Neutrophil (primary cell): ENCODE measurements at regions not wholly inside any gene's neighbourhood (a gene's known extent, or its start where the extent isn't known, plus 50 kb on each side); places are given as distances from the start of the nearest gene placed in this dataset.

ENCODE experiments used
- H3K27ac ChIP-seq: fragments of 200-600 bp; sonication (generic); 2 replicates; pipeline ENCODE4 v1.5.1; 2016; ENCODE audit warnings: mild to moderate bottlenecking, moderate library complexity
- H3K27me3 ChIP-seq: fragments of 200-600 bp; sonication (generic); 2 replicates; pipeline ENCODE4 v1.6.0; 2016; ENCODE audit warnings: mild to moderate bottlenecking
- H3K36me3 ChIP-seq: fragments of 200-600 bp; sonication (generic); 2 replicates; pipeline ENCODE4 v1.5.1; 2017
- H3K4me1 ChIP-seq, 2 experiments: fragments of 200-600 bp in 1 of 2; sonication (generic) in 1 of 2; 1 replicate in 1 of 2; 2 replicates in 1 of 2; pipeline versions ENCODE4 v1.5.1 to v1.6.1; 2013 to 2016; ENCODE audit warnings: low read depth in 1 of 2, low read length in 1 of 2, mild to moderate bottlenecking in 1 of 2, moderate library complexity in 1 of 2; ENCODE audit not compliant: control insufficient read depth in 1 of 2, insufficient read depth in 1 of 2
- H3K4me3 ChIP-seq, 2 experiments: fragments of 200-600 bp in 1 of 2; sonication (generic) in 1 of 2; 1 replicate in 1 of 2; 2 replicates in 1 of 2; pipeline ENCODE4 v1.5.1; 2013 to 2016; ENCODE audit warnings: low read depth in 1 of 2, low read length in 1 of 2, mild to moderate bottlenecking in 1 of 2, moderate library complexity in 1 of 2
- H3K9me3 ChIP-seq: fragments of 200-600 bp; sonication (generic); 2 replicates; pipeline ENCODE4 v1.5.1; 2016
- TF ChIP-seq, protein P1 (sequence below): fragments of 200-600 bp; sonication (generic); IDR thresholded peaks from 2 replicates; pipeline ENCODE4 v1.5.1; 2016; ENCODE audit warnings: antibody characterized with exemption

DNA sequence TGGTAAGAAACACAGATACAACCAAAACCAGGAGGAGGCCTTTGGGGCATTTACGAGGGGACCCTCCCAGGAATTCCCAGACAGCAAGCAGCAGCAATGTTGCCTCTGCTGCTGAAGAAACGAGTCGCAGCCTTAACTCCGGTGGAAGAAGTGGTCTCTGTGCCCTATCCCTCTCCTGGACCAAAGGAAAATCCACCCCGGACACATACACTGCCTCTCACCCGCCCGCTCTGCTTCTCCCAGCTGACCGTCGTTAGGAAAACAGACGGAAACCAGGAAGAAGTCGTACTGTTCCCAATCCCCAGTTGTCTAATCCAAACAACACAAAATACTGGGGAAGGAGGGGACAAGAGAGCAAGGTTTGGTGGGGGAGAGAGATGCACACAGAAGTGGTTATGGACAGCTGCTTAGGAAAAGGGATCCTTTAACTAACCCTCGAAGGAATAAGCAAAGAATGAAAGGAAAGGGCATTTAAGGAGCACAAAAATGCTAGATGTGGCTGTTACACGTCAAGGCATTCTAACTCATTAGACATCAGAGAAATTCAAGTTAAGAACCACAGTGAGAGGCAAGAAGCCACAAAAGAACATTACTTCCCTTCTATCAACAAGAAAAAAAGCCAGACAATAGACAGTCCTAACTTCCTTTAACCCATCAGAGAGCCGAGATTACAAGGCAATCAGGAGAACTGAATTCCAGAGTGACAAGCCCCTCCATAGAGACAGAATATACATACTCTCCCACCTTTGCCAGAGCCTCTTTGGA lies 71.9 kb downstream of the ACTL7B start:
- Histone ChIP-seq H3K27ac (no peak overlapping the region), H3K36me3 (no peaks in the 10 kb centered on the region), H3K27me3 (no peaks in the 10 kb centered on the region), H3K9me3 (no peaks in the 10 kb centered on the region), H3K4me1 (peaks cover 6 to 55% of the 10 kb centered on the region in 2 experiments), H3K4me3 (no peak overlapping the region)
- TF ChIP-seq, protein P1, sequence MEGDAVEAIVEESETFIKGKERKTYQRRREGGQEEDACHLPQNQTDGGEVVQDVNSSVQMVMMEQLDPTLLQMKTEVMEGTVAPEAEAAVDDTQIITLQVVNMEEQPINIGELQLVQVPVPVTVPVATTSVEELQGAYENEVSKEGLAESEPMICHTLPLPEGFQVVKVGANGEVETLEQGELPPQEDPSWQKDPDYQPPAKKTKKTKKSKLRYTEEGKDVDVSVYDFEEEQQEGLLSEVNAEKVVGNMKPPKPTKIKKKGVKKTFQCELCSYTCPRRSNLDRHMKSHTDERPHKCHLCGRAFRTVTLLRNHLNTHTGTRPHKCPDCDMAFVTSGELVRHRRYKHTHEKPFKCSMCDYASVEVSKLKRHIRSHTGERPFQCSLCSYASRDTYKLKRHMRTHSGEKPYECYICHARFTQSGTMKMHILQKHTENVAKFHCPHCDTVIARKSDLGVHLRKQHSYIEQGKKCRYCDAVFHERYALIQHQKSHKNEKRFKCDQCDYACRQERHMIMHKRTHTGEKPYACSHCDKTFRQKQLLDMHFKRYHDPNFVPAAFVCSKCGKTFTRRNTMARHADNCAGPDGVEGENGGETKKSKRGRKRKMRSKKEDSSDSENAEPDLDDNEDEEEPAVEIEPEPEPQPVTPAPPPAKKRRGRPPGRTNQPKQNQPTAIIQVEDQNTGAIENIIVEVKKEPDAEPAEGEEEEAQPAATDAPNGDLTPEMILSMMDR = no peak

DNA sequence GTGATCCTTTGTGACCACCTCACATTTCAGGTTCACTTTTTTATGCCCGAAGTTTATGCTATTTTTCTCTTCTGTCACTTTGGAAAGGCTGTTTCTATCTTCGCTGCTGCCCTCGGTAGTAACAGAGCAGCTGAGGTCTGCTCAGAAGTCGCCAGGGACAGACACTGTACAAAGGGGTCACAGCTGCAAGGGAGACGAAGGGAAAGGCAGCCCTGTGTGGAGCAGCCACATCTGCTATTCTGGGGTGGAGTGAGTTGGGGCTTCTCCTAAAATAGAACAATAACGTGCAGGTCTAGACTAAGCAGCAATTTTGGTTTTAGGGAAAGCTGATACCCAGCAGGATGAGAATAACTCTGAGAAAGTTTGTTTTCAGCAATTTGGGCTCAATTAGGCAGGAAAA lies 72.5 kb downstream of the ACTL7B start:
- Histone ChIP-seq H3K27me3 (no peaks in the 10 kb centered on the region), H3K36me3 (no peaks in the 10 kb centered on the region), H3K9me3 (no peaks in the 10 kb centered on the region), H3K4me3 (no peak overlapping the region), H3K27ac (no peak overlapping the region), H3K4me1 (peaks cover 6 to 55% of the 10 kb centered on the region in 2 experiments)
- TF ChIP-seq, protein P1 = no peak

DNA sequence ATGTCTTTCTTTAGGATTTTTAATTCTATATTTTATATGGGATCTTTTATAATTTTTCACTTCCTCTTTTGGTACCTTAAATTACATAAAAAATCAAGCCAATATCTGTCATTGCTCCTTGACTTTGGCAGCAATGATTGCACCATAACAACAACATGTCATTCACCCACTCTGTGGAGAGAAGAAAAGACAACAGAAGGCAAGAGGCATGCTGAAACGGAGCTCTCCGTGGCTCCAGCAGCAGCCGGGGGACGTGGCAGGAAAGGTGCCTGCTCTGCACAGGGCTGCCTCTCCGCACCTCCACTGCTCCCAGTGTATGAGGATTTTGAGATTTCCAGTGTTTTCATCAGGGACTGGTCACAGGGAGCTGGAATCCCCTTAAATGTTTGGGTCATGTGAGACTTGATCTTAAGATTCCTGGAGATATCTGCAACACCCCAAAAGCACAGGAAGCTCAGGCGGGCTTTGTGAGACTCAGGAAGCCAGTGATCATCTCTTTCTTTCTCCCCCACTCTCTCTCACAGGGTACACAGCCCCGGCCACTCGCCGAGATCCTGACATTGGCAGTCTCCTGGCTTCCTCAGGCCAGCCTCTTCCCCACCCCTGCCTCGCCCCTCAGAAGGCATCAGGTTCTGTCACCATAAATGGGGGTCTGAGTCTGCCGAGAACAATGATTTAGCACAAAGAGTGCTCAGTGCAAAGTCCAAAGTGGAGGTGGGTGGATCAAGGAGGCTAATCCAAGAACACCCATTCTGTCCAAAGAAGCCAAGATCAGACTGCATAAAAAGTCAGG lies 74.6 kb downstream of the ACTL7B start:
- peaks cover 6 to 42% of the 10 kb centered on the region in 2 experiments for H3K4me1 ChIP-seq
- no peaks in the 10 kb centered on the region for H3K27me3 ChIP-seq
- no peak overlapping the region for H3K27ac ChIP-seq
- H3K36me3 ChIP-seq = no peaks in the 10 kb centered on the region
- TF ChIP-seq, protein P1 = no peak
- no peak overlapping the region for H3K4me3 ChIP-seq
- H3K9me3 ChIP-seq = no peaks in the 10 kb centered on the region

DNA sequence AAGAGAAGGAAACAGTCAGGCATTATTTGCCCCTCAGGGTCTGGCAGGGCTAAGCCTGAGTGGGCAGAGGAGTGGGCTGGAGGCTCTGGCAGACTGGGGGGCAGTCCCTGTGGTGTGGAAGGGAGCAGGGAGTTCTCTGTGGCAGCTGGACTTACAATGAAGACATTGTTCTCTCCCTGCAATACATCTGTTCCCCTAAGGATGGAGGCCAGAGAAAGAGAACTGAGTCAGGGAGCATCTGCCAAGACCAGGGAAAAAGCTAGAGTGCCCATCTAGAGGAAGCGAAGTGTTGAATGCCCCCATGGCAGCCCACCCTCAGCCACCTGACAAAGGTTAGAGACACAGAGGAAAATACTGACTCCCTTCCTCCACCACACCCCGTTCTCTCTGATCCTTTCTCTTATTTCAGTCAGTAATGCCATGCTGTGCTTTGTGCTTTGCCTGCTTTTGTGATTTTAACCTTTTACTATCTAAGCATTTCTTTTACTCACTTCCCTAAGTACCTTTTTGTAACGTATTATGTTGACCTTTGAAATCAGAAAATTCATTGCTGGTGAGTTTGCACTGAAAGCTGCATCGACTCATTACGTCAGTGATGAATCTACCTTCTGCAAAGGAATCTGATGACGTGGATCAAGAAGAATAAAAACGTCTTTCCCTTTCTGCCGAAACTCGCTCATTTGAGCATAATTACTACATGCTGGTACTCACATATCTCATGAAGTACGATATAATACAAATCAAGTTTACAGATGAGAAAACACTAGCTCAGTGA lies 76.0 kb downstream of the ACTL7B start:
- Histone ChIP-seq H3K36me3 (no peaks in the 10 kb centered on the region), H3K27me3 (no peaks in the 10 kb centered on the region), H3K4me3 (no peak overlapping the region), H3K9me3 (no peaks in the 10 kb centered on the region), H3K4me1 (peaks cover under 1 to 31% of the 10 kb centered on the region in 2 experiments), H3K27ac (no peak overlapping the region)
- TF ChIP-seq, protein P1 = no peak

DNA sequence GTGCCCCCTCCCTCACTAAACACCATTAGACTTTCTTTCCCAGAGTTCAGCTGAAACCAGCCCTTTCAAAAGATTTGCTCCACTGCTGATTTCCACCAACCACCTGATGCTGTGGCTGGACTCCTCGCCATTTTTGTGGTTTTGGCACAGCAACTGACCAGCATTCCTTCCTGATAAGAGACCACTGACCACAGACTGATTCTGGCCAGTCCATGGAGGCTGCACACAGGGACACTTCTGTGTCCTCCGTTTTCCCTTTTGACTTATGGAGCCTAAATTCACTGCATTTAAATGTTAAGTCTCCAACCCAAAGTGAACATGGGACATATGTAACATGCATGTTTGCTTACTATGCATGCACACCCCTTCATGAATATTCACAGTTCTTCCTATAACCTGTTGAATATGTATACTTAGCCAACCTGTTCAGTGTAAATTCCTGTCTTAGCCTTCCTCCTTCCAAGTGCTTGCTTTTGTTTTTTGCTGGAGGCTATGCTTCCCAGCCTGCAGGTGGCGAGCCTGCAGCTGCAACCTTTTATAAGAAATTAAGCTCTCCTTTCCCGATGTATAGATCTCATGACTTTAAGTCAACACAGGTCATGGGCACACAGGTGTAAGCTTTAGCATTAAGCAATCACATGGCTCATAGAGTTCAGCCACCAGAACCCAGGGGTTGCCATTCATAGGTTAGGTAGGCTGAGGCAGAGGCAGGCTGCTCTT lies 78.7 kb downstream of the ACTL7B start:
- no peaks in the 10 kb centered on the region for H3K27me3 ChIP-seq
- H3K4me3 ChIP-seq = no peak overlapping the region
- H3K4me1 ChIP-seq = peaks cover 0 to 11% of the 10 kb centered on the region in 2 experiments
- TF ChIP-seq, protein P1 = no peak
- no peaks in the 10 kb centered on the region for H3K36me3 ChIP-seq
- no peaks in the 10 kb centered on the region for H3K9me3 ChIP-seq
- H3K27ac ChIP-seq = no peak overlapping the region
